H1 (cell line): ENCODE measurements at regions not wholly inside any gene's neighbourhood (a gene's known extent, or its start where the extent isn't known, plus 50 kb on each side); places are given as distances from the start of the nearest gene placed in this dataset.

Experiments used
- CTCF ChIA-PET: fragments of 300-600 bp; sonication (Branson Sonifier 250); formaldehyde crosslinking; loops from one replicate; lab custom pipeline; 2021; ENCODE audit not compliant: partially characterized antibody; lab: Charles Lee
- POLR2A ChIA-PET: fragments of 300-600 bp; sonication (Branson Sonifier 250); formaldehyde crosslinking; loops from one replicate; lab custom pipeline; 2021; ENCODE audit warnings: inconsistent platforms; ENCODE audit not compliant: partially characterized antibody; lab: Charles Lee
- DNase-seq, 2 experiments: peaks; one replicate each; pipeline versions ENCODE4 v3.0.0 to v3.0.0-alpha.2; 2010 to 2022; ENCODE audit warnings: low spot score in 2 of 2, low read depth in 1 of 2, mixed read lengths in 1 of 2
- FAIRE-seq: peaks from 2 replicates; lab custom pipeline; 2011; peaks lifted over from hg19 to GRCh38; lab: Jason Lieb, UNC
- H2AFZ ChIP-seq: 2 replicates; pipeline ENCODE4 v1.8.1; 2012; ENCODE audit warnings: low read length, inconsistent platforms
- H2AK5ac ChIP-seq: 2 replicates; pipeline ENCODE4 v1.6.1; 2013; ENCODE audit warnings: low read depth, low read length
- H2BK120ac ChIP-seq: replicated peaks from 2 replicates; pipeline ENCODE3; 2013; ENCODE audit warnings: low read depth, low read length, inconsistent platforms
- H2BK12ac ChIP-seq: 2 replicates; pipeline ENCODE4 v1.6.1; 2013; ENCODE audit warnings: low read depth, low read length
- H2BK15ac ChIP-seq: 2 replicates; pipeline ENCODE4 v1.6.1; 2013; ENCODE audit warnings: low read length
- H2BK20ac ChIP-seq: 2 replicates; pipeline ENCODE4 v1.6.1; 2013; ENCODE audit warnings: low read length
- H2BK5ac ChIP-seq: 2 replicates; pipeline ENCODE4 v1.6.1; 2013; ENCODE audit warnings: low read depth, low read length
- H3K14ac ChIP-seq: 2 replicates; pipeline ENCODE4 v1.6.1; 2013; ENCODE audit warnings: inconsistent platforms; ENCODE audit not compliant: insufficient read length
- H3K18ac ChIP-seq: 2 replicates; pipeline ENCODE4 v1.6.1; 2013; ENCODE audit warnings: low read length; ENCODE audit errors: extremely low read depth
- H3K23ac ChIP-seq: 2 replicates; pipeline ENCODE4 v1.6.1; 2013; ENCODE audit warnings: inconsistent platforms; ENCODE audit not compliant: insufficient read length
- H3K23me2 ChIP-seq: 2 replicates; pipeline ENCODE4 v1.6.1; 2013; ENCODE audit warnings: low read depth, low read length
- H3K27ac ChIP-seq: 2 replicates; pipeline ENCODE4 v1.6.1; 2011; ENCODE audit warnings: low read depth, low read length, inconsistent platforms
- H3K27me3 ChIP-seq, 4 experiments: replicated peaks in 1 of 4; 1 replicate in 1 of 4; 2 replicates in 3 of 4; pipeline versions ENCODE4 v1.6.1 to v1.8.1; 2011 to 2013; ENCODE audit warnings: low read length in 3 of 4, mild to moderate bottlenecking in 3 of 4, inconsistent platforms in 2 of 4, mixed read lengths in 2 of 4, moderate library complexity in 1 of 4; ENCODE audit not compliant: control insufficient read depth in 3 of 4, insufficient read depth in 3 of 4; ENCODE audit errors: extremely low read depth in 1 of 4
- H3K36me3 ChIP-seq, 4 experiments: 2 replicates each; pipeline versions ENCODE4 v1.6.1 to v1.8.1; 2011 to 2013; ENCODE audit warnings: mild to moderate bottlenecking in 4 of 4, low read length in 3 of 4, moderate library complexity in 2 of 4, control low read depth in 1 of 4, inconsistent platforms in 1 of 4; ENCODE audit not compliant: insufficient read depth in 4 of 4, control insufficient read depth in 2 of 4
- H3K4ac ChIP-seq: replicated peaks from 2 replicates; pipeline ENCODE3; 2013; ENCODE audit warnings: low read length, low read depth, mixed read lengths, inconsistent platforms; ENCODE audit not compliant: insufficient read length
- H3K4me1 ChIP-seq, 4 experiments: replicated peaks in 1 of 4; 1 replicate in 1 of 4; 2 replicates in 3 of 4; pipeline versions ENCODE4 v1.6.1 to v1.8.1; 2011 to 2013; ENCODE audit warnings: low read length in 3 of 4, inconsistent platforms in 2 of 4, mixed read lengths in 1 of 4; ENCODE audit not compliant: insufficient read depth in 4 of 4, control insufficient read depth in 3 of 4
- H3K4me2 ChIP-seq, 2 experiments: 2 replicates each; pipeline versions ENCODE4 v1.6.1 to v1.8.1; 2011 to 2013; ENCODE audit warnings: low read depth in 2 of 2, low read length in 2 of 2, control low read depth in 1 of 2, inconsistent platforms in 1 of 2, mild to moderate bottlenecking in 1 of 2; ENCODE audit not compliant: insufficient read depth in 1 of 2
- H3K4me3 ChIP-seq, 4 experiments: fragments of 200-600, 300-600 bp in 1 of 4; sonication (generic), shearing (Covaris generic), sonication (Bioruptor Twin) in 1 of 4; 2 replicates each; pipeline versions ENCODE4 v1.5.1 to v1.8.1; 2011 to 2016; ENCODE audit warnings: low read length in 4 of 4, low read depth in 3 of 4, control low read depth in 2 of 4, inconsistent platforms in 2 of 4, mild to moderate bottlenecking in 2 of 4, mixed read lengths in 1 of 4, moderate library complexity in 1 of 4; ENCODE audit not compliant: insufficient read depth in 2 of 4; ENCODE audit errors: extremely low read depth in 1 of 4
- H3K56ac ChIP-seq: replicated peaks from 2 replicates; pipeline ENCODE3; 2013; ENCODE audit warnings: low read depth, mild to moderate bottlenecking, mixed read lengths, low read length, inconsistent platforms; ENCODE audit not compliant: insufficient read length
- H3K79me1 ChIP-seq: 2 replicates; pipeline ENCODE4 v1.6.1; 2013; ENCODE audit warnings: low read depth, low read length, control low read depth
- H3K79me2 ChIP-seq, 2 experiments: 2 replicates each; pipeline versions ENCODE4 v1.6.1 to v1.8.1; 2012 to 2013; ENCODE audit warnings: low read length in 2 of 2, mild to moderate bottlenecking in 2 of 2, inconsistent platforms in 1 of 2; ENCODE audit not compliant: insufficient read depth in 2 of 2, control insufficient read depth in 1 of 2
- H3K9ac ChIP-seq, 4 experiments: replicated peaks in 1 of 4; 1 replicate in 1 of 4; 2 replicates in 3 of 4; pipeline versions ENCODE4 v1.6.1 to v1.8.1; 2011 to 2013; ENCODE audit warnings: low read depth in 3 of 4, low read length in 3 of 4, control low read depth in 2 of 4, mild to moderate bottlenecking in 2 of 4, moderate library complexity in 2 of 4, inconsistent platforms in 1 of 4; ENCODE audit errors: extremely low read depth in 1 of 4
- H3K9me3 ChIP-seq, 2 experiments: 2 replicates each; pipeline versions ENCODE4 v1.6.1 to v1.8.1; 2012 to 2013; ENCODE audit warnings: mild to moderate bottlenecking in 2 of 2, moderate library complexity in 2 of 2, control low read depth in 1 of 2, inconsistent platforms in 1 of 2, low read depth in 1 of 2, low read length in 1 of 2, mixed read lengths in 1 of 2; ENCODE audit not compliant: insufficient read depth in 2 of 2
- H4K20me1 ChIP-seq, 2 experiments: replicated peaks in 1 of 2; 2 replicates each; pipeline versions ENCODE3 to v1.8.1; 2011 to 2013; ENCODE audit warnings: inconsistent platforms in 2 of 2, low read length in 2 of 2, mild to moderate bottlenecking in 1 of 2; ENCODE audit not compliant: insufficient read depth in 2 of 2, control insufficient read depth in 1 of 2
- H4K5ac ChIP-seq: 2 replicates; pipeline ENCODE4 v1.6.1; 2013; ENCODE audit warnings: low read length, low read depth, mixed read lengths, inconsistent platforms; ENCODE audit not compliant: insufficient read length
- H4K8ac ChIP-seq: 2 replicates; pipeline ENCODE4 v1.8.0; 2013; ENCODE audit warnings: mild to moderate bottlenecking, moderate library complexity, low read length, inconsistent platforms; ENCODE audit not compliant: insufficient read depth; ENCODE audit errors: extremely low read depth
- H4K91ac ChIP-seq: replicated peaks from 2 replicates; pipeline ENCODE3; 2013; ENCODE audit warnings: low read length, mixed read lengths, inconsistent platforms; ENCODE audit not compliant: insufficient read length
- CBX5 ChIP-seq: fragments of 300-800, 300-1000 bp; sonication (generic); IDR thresholded peaks from 2 replicates; pipeline ENCODE4 v1.7.1; 2016; ENCODE audit warnings: antibody characterized with exemption, low read length, low read depth
- CHD2 ChIP-seq: IDR thresholded peaks from 2 replicates; pipeline ENCODE4 v1.6.1; 2012; ENCODE audit warnings: low read length, improper control_type of control experiment
- CTBP2 ChIP-seq: IDR thresholded peaks from 2 replicates; pipeline ENCODE4 v1.7.0; 2011; ENCODE audit warnings: borderline replicate concordance, mild to moderate bottlenecking, moderate library complexity, mixed read lengths, low read length; ENCODE audit not compliant: insufficient read depth, insufficient read length
- HDAC6 ChIP-seq: IDR thresholded peaks from one replicate; pipeline ENCODE4 v1.7.1; 2012; ENCODE audit warnings: low read depth, mild to moderate bottlenecking, inconsistent platforms, low read length, moderate library complexity
- RAD21 ChIP-seq, 2 experiments: IDR thresholded peaks in 1 of 2; conservative IDR thresholded peaks in 1 of 2; 2 replicates each; pipeline ENCODE4 v1.6.1; 2011; ENCODE audit warnings: low read depth in 2 of 2, low read length in 2 of 2, improper control_type of control experiment in 1 of 2, inconsistent platforms in 1 of 2, mild to moderate bottlenecking in 1 of 2, moderate library complexity in 1 of 2
- RFX5 ChIP-seq: IDR thresholded peaks from 2 replicates; pipeline ENCODE4 v1.6.1; 2011; ENCODE audit warnings: low read depth, low read length, improper control_type of control experiment, borderline replicate concordance
- SUZ12 ChIP-seq: fragments of 200-600 bp; sonication (generic); IDR thresholded peaks from 2 replicates; pipeline ENCODE4 v1.6.1; 2012; ENCODE audit warnings: mild to moderate bottlenecking, inconsistent platforms, low read length, moderate library complexity, mixed read lengths
- TCF12 ChIP-seq: IDR thresholded peaks from 2 replicates; pipeline ENCODE4 v1.6.1; 2011; ENCODE audit warnings: low read depth, mild to moderate bottlenecking, low read length
- WGBS, 2 experiments: shearing (Covaris generic) in 1 of 2; methylation state at CpG; one replicate each; pipeline versions ENCODE4 v1.1.6 to v1.1.7; 2013 to 2015; ENCODE audit warnings: low lambda C conversion rate in 2 of 2, mixed read lengths in 2 of 2, inconsistent platforms in 1 of 2, low coverage in 1 of 2, missing lambda C conversion rate in 1 of 2; ENCODE audit not compliant: insufficient replicate concordance in 2 of 2, insufficient coverage in 1 of 2, insufficient read length in 1 of 2; ENCODE audit errors: extremely low coverage in 1 of 2, missing lambda C conversion rate in 1 of 2; 5-methylcytosine and 5-hydroxymethylcytosine counted together
- TF ChIP-seq, protein P1 (sequence below): IDR thresholded peaks from 2 replicates; pipeline ENCODE4 v1.6.1; 2011; ENCODE audit warnings: low read length, improper control_type of control experiment

DNA sequence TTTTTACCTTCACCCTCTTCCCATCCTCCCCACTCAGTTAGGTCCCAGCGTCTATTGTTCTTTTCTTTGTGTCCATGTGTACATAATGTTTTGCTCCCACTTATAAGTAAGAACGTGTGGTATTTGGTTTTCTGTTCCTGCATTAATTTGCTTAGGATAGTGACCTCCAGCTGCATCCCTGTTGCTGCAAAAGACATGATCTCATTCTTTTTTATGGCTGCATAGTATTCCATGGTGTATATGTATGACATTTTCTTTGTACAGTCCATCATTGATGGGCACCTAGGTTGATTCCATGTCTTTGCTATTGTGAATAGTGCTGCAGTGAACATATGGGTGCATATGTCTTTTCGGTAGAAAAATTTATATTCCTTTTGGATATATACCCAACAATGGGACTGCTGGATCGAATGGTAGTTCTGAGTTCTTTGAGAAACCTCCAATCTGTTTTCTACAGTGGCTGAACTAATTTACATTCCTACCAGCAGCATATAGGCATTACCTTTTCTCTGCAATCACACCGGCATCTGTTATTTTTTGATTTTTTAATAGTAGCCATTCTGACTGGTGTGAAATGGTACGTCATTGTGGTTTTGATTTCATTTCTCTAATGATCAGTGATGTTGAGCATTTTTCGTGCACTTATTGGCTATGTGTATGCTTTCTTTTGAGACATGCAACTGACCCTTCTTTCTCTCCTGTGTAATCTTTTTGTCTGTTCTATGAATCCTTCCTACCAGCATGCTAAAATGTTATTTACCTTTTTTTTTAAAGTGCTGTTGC lies 279.7 kb upstream of the AMIGO2 start:
- FAIRE-seq (no peak), DNase-seq (no peak)
- Histone ChIP-seq H3K23me2 (no peaks in the 10 kb centered on the region), H3K18ac (no peak overlapping the region), H2BK20ac (no peak overlapping the region), H3K79me2 (no peaks in the 10 kb centered on the region), H3K79me1 (no peaks in the 10 kb centered on the region), H3K27ac (no peak overlapping the region), H3K9ac (no peak overlapping the region), H2AK5ac (no peak overlapping the region), H3K56ac (no peak overlapping the region), H3K4me1 (no peaks in the 10 kb centered on the region), H2BK120ac (no peak overlapping the region), H4K91ac (no peak overlapping the region), H3K23ac (no peak overlapping the region), H3K9me3 (no peaks in the 10 kb centered on the region), H3K4me3 (no peak overlapping the region), H2BK5ac (no peak overlapping the region), H3K36me3 (no peaks in the 10 kb centered on the region), H2BK15ac (no peak overlapping the region), H4K5ac (no peak overlapping the region), H4K20me1 (no peaks in the 10 kb centered on the region), H2AFZ (no peak overlapping the region), H3K4me2 (no peak overlapping the region), H4K8ac (no peak overlapping the region), H3K4ac (no peak overlapping the region), H2BK12ac (no peak overlapping the region), H3K14ac (no peak overlapping the region), H3K27me3 (no peaks in the 10 kb centered on the region)
- 87% methylated on average over 7 of the region's 7 CpGs; no CpG with 5 or more reads in 1 of the 2 experiments for WGBS, 2 experiments
- ChIA-PET CTCF (no interaction called here), POLR2A (no interaction called here)
- TF ChIP-seq RFX5 (no peak), CTBP2 (no peak), TCF12 (no peak), HDAC6 (no peak), SUZ12 (no peak), CBX5 (no peak), CHD2 (no peak), RAD21 (IDR thresholded peaks at IDR 0.05 in 1 of 2, conservative IDR thresholded peaks at IDR 0.05 in 1 of 2; ENCODE audit: low read depth in 2 of 2, low read length in 2 of 2) (no peak)
- TF ChIP-seq, protein P1, sequence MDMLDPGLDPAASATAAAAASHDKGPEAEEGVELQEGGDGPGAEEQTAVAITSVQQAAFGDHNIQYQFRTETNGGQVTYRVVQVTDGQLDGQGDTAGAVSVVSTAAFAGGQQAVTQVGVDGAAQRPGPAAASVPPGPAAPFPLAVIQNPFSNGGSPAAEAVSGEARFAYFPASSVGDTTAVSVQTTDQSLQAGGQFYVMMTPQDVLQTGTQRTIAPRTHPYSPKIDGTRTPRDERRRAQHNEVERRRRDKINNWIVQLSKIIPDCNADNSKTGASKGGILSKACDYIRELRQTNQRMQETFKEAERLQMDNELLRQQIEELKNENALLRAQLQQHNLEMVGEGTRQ: no peak
